T-helper 1 cell treated with Interleukin-12 subunit alpha and Interleukin-12 subunit beta and Interleukin-4 antibody, amounts not matched to agents 30 μg/mL and 1 μg/mL, for 36 hours (primary cell): ENCODE measurements at regions not wholly inside any gene's neighbourhood (a gene's known extent, or its start where the extent isn't known, plus 50 kb on each side); places are given as distances from the start of the nearest gene placed in this dataset.

Experiments used
- H3K27ac Mint-ChIP-seq: one replicate; pipeline ENCODE4 v1.8.0; 2021; ENCODE audit warnings: mild to moderate bottlenecking, mixed read lengths
- H3K27me3 Mint-ChIP-seq: one replicate; pipeline ENCODE4 v1.8.0; 2021; ENCODE audit warnings: low read depth, mixed read lengths
- H3K36me3 Mint-ChIP-seq: one replicate; pipeline ENCODE4 v1.8.0; 2021; ENCODE audit warnings: low read depth, mixed read lengths
- H3K4me1 Mint-ChIP-seq: one replicate; pipeline ENCODE4 v1.8.0; 2021; ENCODE audit warnings: low read depth, mixed read lengths
- H3K4me3 Mint-ChIP-seq: one replicate; pipeline ENCODE4 v1.8.0; 2021; ENCODE audit warnings: mild to moderate bottlenecking, moderate library complexity, mixed read lengths
- H3K9me3 Mint-ChIP-seq: one replicate; pipeline ENCODE4 v1.8.0; 2021; ENCODE audit warnings: mixed read lengths

DNA sequence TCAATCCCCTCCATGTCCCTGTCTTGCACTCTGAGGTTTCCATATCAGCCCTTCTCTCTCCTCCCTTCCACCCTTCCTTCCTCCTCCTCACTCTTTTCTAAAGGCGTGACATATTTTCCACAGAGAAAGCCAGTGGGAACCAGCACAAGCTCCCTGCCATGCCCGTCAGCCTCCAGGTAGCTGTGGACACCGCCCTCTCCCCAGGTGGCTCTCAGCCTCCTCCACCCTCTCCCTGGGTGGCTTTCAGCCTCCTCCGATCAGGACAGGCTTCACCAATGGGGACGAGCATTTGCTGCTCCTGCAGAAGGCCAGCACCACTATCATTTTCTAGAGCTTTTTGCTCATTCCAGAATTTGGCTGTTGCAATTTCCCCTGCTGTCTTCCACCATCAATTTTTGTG lies 236.6 kb downstream of the GADD45G start:
- H3K4me3 Mint-ChIP-seq = no peak overlapping the region
- H3K27ac Mint-ChIP-seq = no peak overlapping the region
- no peaks in the 10 kb centered on the region for H3K4me1 Mint-ChIP-seq
- H3K27me3 Mint-ChIP-seq = peaks cover 18% of the 10 kb centered on the region
- no peaks in the 10 kb centered on the region for H3K9me3 Mint-ChIP-seq
- no peaks in the 10 kb centered on the region for H3K36me3 Mint-ChIP-seq

DNA sequence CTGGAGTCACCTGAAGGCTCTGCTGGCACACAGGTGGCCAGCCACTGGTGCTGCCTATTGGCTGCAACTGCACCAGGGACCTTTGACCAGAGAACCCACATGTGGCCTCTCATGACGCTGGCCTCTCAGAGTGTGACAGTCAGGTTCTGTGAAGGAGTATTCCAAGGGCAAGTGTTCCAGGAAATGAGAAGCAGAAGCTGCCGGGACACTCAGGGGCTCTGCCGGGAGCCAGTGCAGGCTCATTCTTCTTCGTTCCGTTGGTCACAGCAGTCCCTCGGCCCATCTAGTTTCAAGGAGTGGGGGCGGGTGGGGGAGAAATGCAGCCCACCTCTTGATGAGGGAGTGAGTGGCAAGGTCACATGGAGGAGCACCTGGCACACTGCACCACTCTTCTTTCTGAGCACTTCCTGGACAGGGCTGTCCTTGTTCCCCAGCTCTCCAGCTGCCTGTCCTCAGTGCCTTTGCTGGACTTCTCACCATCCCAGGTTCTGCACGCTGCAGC lies 237.5 kb downstream of the GADD45G start:
- Mint-ChIP-seq H3K27me3 (peaks cover 18% of the 10 kb centered on the region), H3K9me3 (no peaks in the 10 kb centered on the region), H3K36me3 (no peaks in the 10 kb centered on the region), H3K4me1 (no peaks in the 10 kb centered on the region), H3K27ac (no peak overlapping the region), H3K4me3 (no peak overlapping the region)

DNA sequence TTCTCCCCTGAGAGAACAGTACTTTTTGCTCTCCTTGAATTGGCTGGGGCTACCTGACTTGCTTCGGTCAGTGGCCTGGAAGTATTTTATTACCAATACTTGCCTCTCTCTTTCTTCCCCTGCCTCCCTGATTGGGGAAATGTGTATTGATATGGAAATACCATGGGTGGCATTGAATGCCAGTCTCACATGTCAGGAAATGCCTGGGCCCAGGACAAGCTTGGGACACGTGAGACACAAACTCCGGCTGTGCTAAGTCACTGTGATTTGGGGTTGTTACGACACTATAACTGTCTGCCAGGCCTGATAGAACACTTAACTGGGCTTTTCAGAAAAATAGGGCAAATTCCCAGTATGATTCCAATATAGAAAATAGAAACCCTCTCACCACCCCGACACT lies 238.3 kb downstream of the GADD45G start:
- Mint-ChIP-seq H3K4me3 (no peak overlapping the region), H3K27me3 (peaks cover 18% of the 10 kb centered on the region), H3K9me3 (no peaks in the 10 kb centered on the region), H3K36me3 (no peaks in the 10 kb centered on the region), H3K4me1 (no peaks in the 10 kb centered on the region), H3K27ac (no peak overlapping the region)

DNA sequence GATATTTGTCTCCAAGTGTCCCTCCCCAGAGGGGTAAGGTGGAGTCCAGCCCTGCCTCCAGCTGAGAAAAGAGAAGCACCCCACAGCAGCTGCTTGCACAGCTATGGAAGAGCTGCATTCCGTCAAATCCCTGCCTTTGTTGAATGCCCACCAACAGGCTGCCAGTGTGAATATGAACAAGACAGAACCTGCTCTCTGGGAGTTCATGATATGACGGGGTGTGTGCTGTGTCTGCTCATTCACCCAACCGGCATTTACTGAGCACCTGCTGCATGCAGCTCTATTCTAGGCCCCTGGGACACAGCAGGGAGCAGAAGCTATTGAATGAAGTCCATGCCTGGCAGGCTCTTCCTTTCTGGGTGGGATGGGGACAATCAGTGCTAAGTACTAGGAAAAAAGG lies 238.8 kb downstream of the GADD45G start:
- no peaks in the 10 kb centered on the region for H3K9me3 Mint-ChIP-seq
- no peak overlapping the region for H3K4me3 Mint-ChIP-seq
- no peaks in the 10 kb centered on the region for H3K4me1 Mint-ChIP-seq
- no peak overlapping the region for H3K27ac Mint-ChIP-seq
- peaks cover 21% of the 10 kb centered on the region for H3K27me3 Mint-ChIP-seq
- H3K36me3 Mint-ChIP-seq = no peaks in the 10 kb centered on the region

DNA sequence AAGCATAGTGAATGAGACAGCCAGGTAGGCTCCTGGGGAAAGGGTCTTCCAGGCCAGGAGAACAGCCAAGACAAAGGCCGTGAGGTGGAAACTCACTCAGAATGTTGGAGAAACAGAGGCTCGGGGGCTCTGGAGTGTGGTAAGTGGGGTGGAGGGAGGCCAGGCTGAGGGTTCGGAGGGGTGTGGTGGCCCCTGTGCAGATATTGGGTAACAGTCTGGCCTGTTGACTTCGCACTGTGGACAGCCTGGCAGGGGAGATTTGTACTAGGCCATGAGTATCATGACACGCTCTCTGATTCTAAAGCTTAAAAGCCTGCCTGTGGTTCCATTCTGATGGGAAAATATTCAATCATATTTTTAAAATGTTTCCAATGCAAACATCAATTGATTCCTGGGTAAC lies 239.3 kb downstream of the GADD45G start:
- Mint-ChIP-seq H3K36me3 (no peaks in the 10 kb centered on the region), H3K27ac (no peak overlapping the region), H3K4me1 (no peaks in the 10 kb centered on the region), H3K4me3 (no peak overlapping the region), H3K9me3 (no peaks in the 10 kb centered on the region), H3K27me3 (peaks cover 21% of the 10 kb centered on the region)

DNA sequence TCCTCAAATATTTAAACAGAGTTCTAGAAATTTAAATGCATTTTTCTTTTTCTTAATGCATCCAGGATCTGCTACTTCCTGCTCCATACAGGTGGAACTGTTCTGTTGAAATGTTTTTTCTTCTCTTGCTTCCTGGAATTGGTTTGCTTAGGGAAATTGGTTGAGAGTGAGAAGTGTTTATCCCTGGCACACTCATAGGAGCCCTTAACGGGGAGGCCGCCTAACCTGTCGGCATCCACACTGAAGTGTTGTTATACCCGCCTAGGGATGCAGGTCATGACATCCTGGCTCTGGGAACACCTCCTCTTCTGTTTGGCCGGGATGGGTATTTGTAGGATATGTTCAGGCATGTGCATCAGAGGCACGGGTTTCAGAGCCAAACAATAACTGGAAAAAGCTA lies 239.7 kb downstream of the GADD45G start:
- peaks cover 21% of the 10 kb centered on the region for H3K27me3 Mint-ChIP-seq
- H3K9me3 Mint-ChIP-seq = no peaks in the 10 kb centered on the region
- H3K4me1 Mint-ChIP-seq = no peaks in the 10 kb centered on the region
- no peaks in the 10 kb centered on the region for H3K36me3 Mint-ChIP-seq
- no peak overlapping the region for H3K4me3 Mint-ChIP-seq
- H3K27ac Mint-ChIP-seq = no peak overlapping the region

DNA sequence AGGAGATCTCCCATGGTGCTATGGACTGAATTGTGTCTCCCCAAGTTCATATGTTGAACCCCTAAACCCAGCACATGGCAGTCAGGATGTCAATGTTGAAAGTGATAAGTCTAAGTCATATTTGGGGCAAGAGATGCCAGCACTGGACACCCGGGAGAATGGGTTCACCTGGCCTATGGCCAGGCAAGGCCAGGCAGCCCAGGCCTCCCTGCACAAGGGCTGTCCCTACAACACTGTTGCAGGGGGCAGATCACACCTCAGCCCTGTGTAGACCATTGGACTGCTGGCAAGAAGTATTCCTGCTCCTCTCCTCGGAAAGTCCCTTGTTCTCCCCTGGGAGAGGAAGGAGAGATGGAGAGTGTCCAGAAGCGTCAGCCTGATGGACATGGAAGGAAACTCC lies 240.5 kb downstream of the GADD45G start:
- H3K9me3 Mint-ChIP-seq = no peaks in the 10 kb centered on the region
- H3K27ac Mint-ChIP-seq = no peak overlapping the region
- no peaks in the 10 kb centered on the region for H3K36me3 Mint-ChIP-seq
- no peak overlapping the region for H3K4me3 Mint-ChIP-seq
- peaks cover 24% of the 10 kb centered on the region for H3K27me3 Mint-ChIP-seq
- H3K4me1 Mint-ChIP-seq = no peaks in the 10 kb centered on the region

DNA sequence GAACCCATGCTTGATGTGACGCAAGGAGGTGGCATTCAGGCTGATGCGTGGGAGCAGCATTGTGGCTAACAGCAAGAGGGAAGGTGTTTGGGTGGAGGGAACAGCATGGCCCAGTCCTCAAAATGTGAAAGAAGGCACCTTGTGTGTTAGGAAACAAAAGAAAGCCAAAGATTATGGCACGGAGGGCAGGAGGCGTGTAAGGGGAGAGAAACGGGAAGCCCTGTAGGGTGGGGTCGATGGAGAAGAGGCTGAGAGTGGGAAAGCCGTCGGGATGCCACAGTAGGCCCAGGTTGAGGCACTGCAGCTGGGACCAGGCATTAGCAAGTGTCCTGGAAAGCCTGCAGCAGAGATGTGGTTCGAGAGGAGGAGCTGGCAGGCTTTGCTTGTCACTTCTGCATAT lies 241.1 kb downstream of the GADD45G start:
- no peaks in the 10 kb centered on the region for H3K36me3 Mint-ChIP-seq
- no peaks in the 10 kb centered on the region for H3K9me3 Mint-ChIP-seq
- no peaks in the 10 kb centered on the region for H3K4me1 Mint-ChIP-seq
- no peak overlapping the region for H3K4me3 Mint-ChIP-seq
- H3K27me3 Mint-ChIP-seq = peaks cover 29% of the 10 kb centered on the region
- no peak overlapping the region for H3K27ac Mint-ChIP-seq

DNA sequence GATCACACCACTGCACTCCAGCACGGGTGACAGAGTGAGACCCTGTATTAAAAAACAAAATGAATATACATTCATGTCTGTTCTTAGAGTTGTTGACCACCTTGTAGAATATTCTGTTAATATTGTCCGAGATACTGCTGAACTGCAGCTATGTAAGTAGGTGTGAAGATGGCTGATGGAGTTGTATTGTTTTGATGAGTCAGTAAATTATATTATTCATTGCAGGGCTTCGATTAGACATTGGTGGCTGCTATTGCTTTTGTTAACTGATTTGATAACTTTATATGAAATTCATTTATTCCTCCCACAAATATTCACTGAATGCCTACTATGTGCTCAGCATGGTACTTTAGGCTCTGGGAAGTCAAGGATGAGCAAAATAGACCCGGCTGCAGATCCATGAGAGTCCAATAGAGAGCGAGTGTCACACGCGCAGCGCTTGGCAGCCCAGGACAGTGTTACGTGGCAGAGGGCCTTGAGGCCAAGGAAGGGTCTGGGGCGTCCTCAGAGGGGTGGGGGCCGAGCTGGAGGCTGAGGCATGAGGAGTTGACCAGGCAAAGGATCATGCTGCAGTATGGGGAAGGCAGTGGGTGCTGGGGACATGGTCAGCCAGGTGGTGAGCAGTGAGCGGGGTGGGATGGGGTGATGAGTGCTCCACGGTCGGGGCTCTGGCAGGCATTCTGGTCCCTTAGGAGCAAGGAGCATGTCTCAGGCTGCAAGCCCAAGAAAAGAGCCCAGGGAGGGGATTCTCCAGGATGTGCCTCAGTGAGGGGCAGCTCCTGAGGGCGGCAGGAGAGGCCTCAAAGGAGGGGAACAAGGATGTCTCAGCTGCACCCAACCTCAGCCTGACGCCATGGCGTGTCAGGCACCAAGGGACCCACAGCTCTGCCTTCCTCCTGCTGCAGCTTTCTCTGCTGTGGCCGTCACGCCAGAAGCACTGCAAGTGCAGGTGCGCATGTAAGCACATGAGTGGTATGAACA lies 243.5 kb downstream of the GADD45G start:
- H3K4me3 Mint-ChIP-seq = no peak overlapping the region
- no peaks in the 10 kb centered on the region for H3K4me1 Mint-ChIP-seq
- H3K36me3 Mint-ChIP-seq = no peaks in the 10 kb centered on the region
- H3K27me3 Mint-ChIP-seq = peaks cover 30% of the 10 kb centered on the region
- no peaks in the 10 kb centered on the region for H3K9me3 Mint-ChIP-seq
- no peak overlapping the region for H3K27ac Mint-ChIP-seq

DNA sequence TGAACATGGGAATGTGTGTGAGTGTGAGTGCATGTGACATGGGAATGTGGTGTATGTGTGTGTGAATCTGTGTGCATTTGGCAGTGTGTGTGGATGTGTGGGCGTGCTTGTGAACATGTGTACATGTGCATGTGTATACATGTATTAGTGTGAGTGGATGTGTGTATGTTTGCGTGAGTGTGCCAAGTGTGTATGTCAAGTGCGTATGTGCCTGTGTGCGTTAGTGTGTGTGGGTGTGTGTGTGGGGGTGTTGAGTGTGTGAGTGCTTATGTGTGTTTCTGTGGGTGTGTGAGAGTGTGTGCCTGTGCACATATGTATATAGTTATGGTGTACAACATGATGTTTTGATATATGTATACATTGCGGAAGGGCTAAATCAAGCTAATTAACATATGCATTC lies 244.3 kb downstream of the GADD45G start:
- H3K27me3 Mint-ChIP-seq = peaks cover 33% of the 10 kb centered on the region
- no peaks in the 10 kb centered on the region for H3K9me3 Mint-ChIP-seq
- no peak overlapping the region for H3K4me3 Mint-ChIP-seq
- H3K36me3 Mint-ChIP-seq = no peaks in the 10 kb centered on the region
- no peak overlapping the region for H3K27ac Mint-ChIP-seq
- H3K4me1 Mint-ChIP-seq = no peaks in the 10 kb centered on the region

DNA sequence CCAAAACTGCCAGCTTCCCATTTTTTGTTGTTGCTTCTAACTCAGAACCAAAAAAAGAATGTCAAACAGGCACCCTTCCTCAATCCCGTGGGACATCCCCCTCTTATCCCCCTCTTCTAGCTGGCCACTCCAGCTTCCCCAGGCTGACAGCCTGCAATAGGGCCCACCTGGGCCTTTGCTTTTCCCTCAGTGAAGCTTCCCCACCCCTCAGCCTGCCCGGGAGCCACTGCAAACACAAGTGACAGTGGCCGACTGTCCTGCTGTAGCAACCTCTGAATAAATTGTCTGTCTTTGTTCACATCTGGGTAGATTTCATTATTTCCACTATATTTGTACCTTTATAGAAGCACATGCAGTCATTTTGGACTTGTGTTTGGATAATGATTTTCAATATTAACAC lies 245.3 kb downstream of the GADD45G start:
- no peak overlapping the region for H3K27ac Mint-ChIP-seq
- no peaks in the 10 kb centered on the region for H3K4me1 Mint-ChIP-seq
- H3K27me3 Mint-ChIP-seq = peaks cover 42% of the 10 kb centered on the region
- no peaks in the 10 kb centered on the region for H3K9me3 Mint-ChIP-seq
- H3K4me3 Mint-ChIP-seq = no peak overlapping the region
- no peaks in the 10 kb centered on the region for H3K36me3 Mint-ChIP-seq

DNA sequence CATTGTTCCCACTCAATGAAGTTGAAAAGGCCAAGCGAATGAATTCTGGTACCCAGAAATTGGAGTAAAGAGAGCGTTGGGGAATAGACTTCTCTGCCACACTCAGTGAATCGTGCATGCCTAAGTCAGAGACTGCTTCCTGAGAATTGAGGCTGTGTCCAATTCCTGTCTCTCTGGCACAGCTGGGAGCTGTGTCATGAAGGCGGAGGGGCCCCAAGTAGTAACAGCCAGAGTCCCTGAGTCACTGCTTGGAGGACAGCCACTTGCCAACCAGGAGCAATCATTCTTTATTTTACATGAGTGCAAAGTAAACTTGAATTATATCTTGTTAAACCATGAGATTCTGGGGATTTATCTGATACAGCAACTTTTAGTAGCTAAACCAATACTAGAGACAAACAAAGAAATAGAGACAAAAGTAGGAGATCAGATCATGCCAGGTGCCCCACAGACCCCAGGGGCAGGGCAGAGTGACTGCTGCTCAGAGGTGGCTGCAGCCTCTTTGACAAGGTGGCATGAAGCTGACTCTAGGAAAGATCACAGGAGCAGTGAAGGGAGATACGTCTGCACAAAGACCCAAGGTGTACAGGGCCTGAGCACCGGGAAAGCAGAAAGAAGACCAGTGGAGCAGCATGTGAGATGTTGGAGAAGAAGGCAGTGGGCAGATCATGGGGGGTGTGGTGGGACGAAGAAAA lies 246.0 kb downstream of the GADD45G start:
- no peaks in the 10 kb centered on the region for H3K36me3 Mint-ChIP-seq
- no peaks in the 10 kb centered on the region for H3K9me3 Mint-ChIP-seq
- no peak overlapping the region for H3K4me3 Mint-ChIP-seq
- H3K27ac Mint-ChIP-seq = no peak overlapping the region
- no peaks in the 10 kb centered on the region for H3K4me1 Mint-ChIP-seq
- peaks cover 43% of the 10 kb centered on the region for H3K27me3 Mint-ChIP-seq

DNA sequence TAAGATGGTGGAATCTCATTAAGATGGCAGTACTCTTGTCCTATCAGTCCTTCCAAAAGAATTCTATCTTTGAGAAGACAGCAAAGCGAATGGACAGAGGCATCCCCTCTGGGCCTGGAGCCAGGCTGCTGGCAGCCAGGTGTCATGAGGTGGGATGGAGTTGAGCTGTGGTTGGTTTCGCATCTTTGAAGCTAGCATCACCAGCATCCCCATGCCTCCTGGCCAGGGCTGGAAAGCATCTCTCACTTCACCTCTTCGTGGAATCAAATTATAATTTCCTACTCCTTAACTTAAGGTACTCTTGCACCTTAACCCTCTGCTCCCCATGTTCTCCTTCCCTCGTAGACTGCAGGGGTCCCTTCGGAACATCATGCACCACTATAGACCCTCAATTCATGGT lies 248.3 kb downstream of the GADD45G start:
- Mint-ChIP-seq H3K4me1 (peaks cover 2% of the 10 kb centered on the region), H3K27me3 (peaks cover 54% of the 10 kb centered on the region), H3K27ac (no peak overlapping the region), H3K4me3 (no peak overlapping the region), H3K9me3 (peaks cover 3% of the 10 kb centered on the region), H3K36me3 (peaks cover 2% of the 10 kb centered on the region)

DNA sequence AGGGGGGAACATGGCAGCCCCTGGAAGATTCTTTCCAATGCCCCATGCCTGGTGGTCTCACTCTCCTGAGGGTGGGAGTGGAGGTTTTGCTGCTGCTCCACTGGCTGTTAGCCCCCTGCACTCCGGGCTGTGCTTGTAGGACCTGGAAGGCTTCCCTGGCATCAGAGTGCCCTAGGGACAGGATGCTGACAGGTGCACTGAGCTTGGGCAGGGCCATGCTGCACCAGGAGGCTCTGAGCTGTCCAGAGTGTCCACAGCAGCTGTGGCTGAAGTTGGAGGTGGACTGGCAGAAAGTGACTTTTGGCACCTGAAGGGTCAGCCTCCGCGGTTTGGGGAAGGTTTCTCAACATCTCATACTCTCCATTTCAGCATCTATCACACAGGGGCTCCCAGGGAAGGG lies 249.1 kb downstream of the GADD45G start:
- peaks cover 7% of the 10 kb centered on the region for H3K4me1 Mint-ChIP-seq

More for the DNA sequence above, 249.1 kb downstream of the GADD45G start:
- peaks cover 4% of the 10 kb centered on the region for H3K9me3 Mint-ChIP-seq
- H3K36me3 Mint-ChIP-seq = peaks cover 4% of the 10 kb centered on the region
- H3K27me3 Mint-ChIP-seq = peaks cover 57% of the 10 kb centered on the region
- no peak overlapping the region for H3K27ac Mint-ChIP-seq
- H3K4me3 Mint-ChIP-seq = no peak overlapping the region
